Kidney (tissue), 13 donors: ENCODE measurements at regions not wholly inside any gene's neighbourhood (a gene's known extent, or its start where the extent isn't known, plus 50 kb on each side); places are given as distances from the start of the nearest gene placed in this dataset.

Experiments used
- DNase-seq, 5 donors: peaks; one replicate each; pipeline ENCODE4 v3.0.0-alpha.2; 2013 to 2020
- FAIRE-seq: peaks from 2 replicates; lab custom pipeline; 2012; peaks lifted over from hg19 to GRCh38; lab: Jason Lieb, UNC
- H3K27ac ChIP-seq, 2 donors: one replicate each; pipeline ENCODE4 v1.7.0; 2013; ENCODE audit warnings: low read depth in 2 of 2, low read length in 2 of 2, inconsistent platforms in 1 of 2
- H3K27me3 ChIP-seq: one replicate; pipeline ENCODE4 v1.7.1; 2013; ENCODE audit warnings: low read length, inconsistent platforms; ENCODE audit not compliant: control insufficient read depth, insufficient read depth
- H3K36me3 ChIP-seq, 3 donors: one replicate each; pipeline versions ENCODE4 v1.7.0 to v1.7.1; 2013; ENCODE audit warnings: low read length in 3 of 3, control low read depth in 1 of 3, inconsistent platforms in 1 of 3; ENCODE audit not compliant: insufficient read depth in 3 of 3, control insufficient read depth in 2 of 3
- H3K4me1 ChIP-seq, 3 donors: one replicate each; pipeline versions ENCODE4 v1.7.0 to v1.7.1; 2013; ENCODE audit warnings: low read length in 3 of 3, inconsistent platforms in 1 of 3, low read depth in 1 of 3; ENCODE audit not compliant: control insufficient read depth in 2 of 3, insufficient read depth in 2 of 3
- H3K4me3 ChIP-seq, 3 donors: one replicate each; pipeline versions ENCODE4 v1.7.0 to v1.8.1; 2013; ENCODE audit warnings: low read length in 3 of 3, control low read depth in 1 of 3, inconsistent platforms in 1 of 3
- H3K9ac ChIP-seq, 3 donors: one replicate each; pipeline versions ENCODE4 v1.7.0 to v1.7.1; 2013; ENCODE audit warnings: low read length in 3 of 3, control low read depth in 1 of 3, inconsistent platforms in 1 of 3
- H3K9me3 ChIP-seq, 3 donors: one replicate each; pipeline versions ENCODE4 v1.7.0 to v1.7.1; 2013; ENCODE audit warnings: low read length in 3 of 3, control low read depth in 1 of 3, inconsistent platforms in 1 of 3; ENCODE audit not compliant: control insufficient read depth in 2 of 3, insufficient read depth in 1 of 3
- CTCF ChIP-seq: IDR thresholded peaks from 3 replicates; pipeline ENCODE4 v1.5.1; 2012; ENCODE audit warnings: mild to moderate bottlenecking, moderate library complexity, borderline replicate concordance; ENCODE audit not compliant: insufficient read depth; ENCODE audit errors: extremely low read depth
- intact Hi-C: fragments of 100-400 bp; cut with DNase I; formaldehyde crosslinking; loops from one replicate; pipeline ENCODE4 v1.11.1; 2022
- donor health status: control.
- donor health status: control.
- donor health status: control.
- donor health status: control.
- donor health status: control.
- donor health status: DM: yes; HTN: yes; CAD: no.
- donor health status: Normal renal cell carcinoma (clear cell type).

- DNase-seq (no peak), FAIRE-seq (no peak)
- Histone ChIP-seq H3K4me3 (no peak overlapping the region), H3K9me3 (no peaks in the 10 kb centered on the region), H3K36me3 (no peaks in the 10 kb centered on the region), H3K27ac (no peak overlapping the region), H3K9ac (no peak overlapping the region), H3K4me1 (no peaks in the 10 kb centered on the region), H3K27me3 (no peaks in the 10 kb centered on the region)
- intact Hi-C loops = no loop called here
- no peak for TF ChIP-seq CTCF
Measured at GRCh38 chr10:78474743-78475142, 441.1 kb downstream of the RPS24 start.

- TF ChIP-seq CTCF = no peak
- Histone ChIP-seq H3K9ac (no peak overlapping the region), H3K36me3 (no peaks in the 10 kb centered on the region), H3K27me3 (no peaks in the 10 kb centered on the region), H3K9me3 (no peaks in the 10 kb centered on the region), H3K4me3 (no peak overlapping the region), H3K4me1 (no peaks in the 10 kb centered on the region), H3K27ac (no peak overlapping the region)
- FAIRE-seq = no peak
- DNase-seq = no peak
- intact Hi-C loops = no loop called here
Measured at GRCh38 chr10:78475437-78475836, 441.8 kb downstream of the RPS24 start.

GRCh38 chr10:78476156-78476555 lies 442.5 kb downstream of the RPS24 start:
- H3K9ac ChIP-seq = no peak overlapping the region
- DNase-seq (no peak), FAIRE-seq (no peak)
- H3K27ac ChIP-seq = no peak overlapping the region
- no peak overlapping the region for H3K4me3 ChIP-seq
- no peaks in the 10 kb centered on the region for H3K9me3 ChIP-seq
- intact Hi-C loops = no loop called here
- no peaks in the 10 kb centered on the region for H3K4me1 ChIP-seq
- H3K36me3 ChIP-seq = no peaks in the 10 kb centered on the region
- H3K27me3 ChIP-seq = no peaks in the 10 kb centered on the region
- no peak for TF ChIP-seq CTCF

- FAIRE-seq = no peak
- Histone ChIP-seq H3K9ac (no peak overlapping the region), H3K36me3 (no peaks in the 10 kb centered on the region), H3K4me1 (no peaks in the 10 kb centered on the region), H3K9me3 (no peaks in the 10 kb centered on the region), H3K27ac (no peak overlapping the region), H3K27me3 (no peaks in the 10 kb centered on the region), H3K4me3 (no peak overlapping the region)
- TF ChIP-seq CTCF = no peak
- intact Hi-C loops = no loop called here
- no peak for DNase-seq
Measured at GRCh38 chr10:78476844-78477243, 443.2 kb downstream of the RPS24 start.
